ENCODE measurements at regions not wholly inside any gene's neighbourhood (a gene's known extent, or its start where the extent isn't known, plus 50 kb on each side); places are given as distances from the start of the nearest gene placed in this dataset.

- Mint-ChIP-seq H3K36me3 (no peaks in the 10 kb centered on the region), H3K4me3 (no peak overlapping the region), H3K9me3 (peaks cover 0 to 2% (median 0%) of the 10 kb centered on the region in 7 donors), H3K27ac (no peak overlapping the region), H3K27me3 (ENCODE audit: low read depth in 3 of 3) (peaks cover 0 to 2% (median 0%) of the 10 kb centered on the region in 3 donors), H3K4me1 (no peaks in the 10 kb centered on the region)
- Histone ChIP-seq H3K9me3 (replicated peaks in 1 of 2; ENCODE audit: control insufficient read depth in 1 of 2, insufficient read depth in 1 of 2, low read length in 2 of 2) (no peaks in the 10 kb centered on the region), H3K36me3 (replicated peaks in 1 of 2; ENCODE audit: control insufficient read depth in 1 of 2, insufficient read depth in 2 of 2, low read length in 2 of 2) (no peaks in the 10 kb centered on the region), H3K4me2 (replicated peaks; ENCODE audit: extremely low read depth, low read length, poor library complexity, severe bottlenecking) (no peak overlapping the region), H3K9ac (ENCODE audit: insufficient read depth, low read length, poor library complexity, severe bottlenecking) (no peak overlapping the region), H3K4me1 (ENCODE audit: control insufficient read depth in 1 of 2, insufficient read depth in 2 of 2, low read length in 2 of 2) (no peaks in the 10 kb centered on the region), H3K79me2 (ENCODE audit: insufficient read depth, low read length) (no peaks in the 10 kb centered on the region), H3K27ac (ENCODE audit: low read depth in 1 of 2, low read length in 2 of 2) (no peak overlapping the region), H3K27me3 (ENCODE audit: control insufficient read depth in 2 of 2, insufficient read depth in 2 of 2, low read length in 2 of 2) (no peaks in the 10 kb centered on the region), H3K4me3 (replicated peaks in 1 of 3; ENCODE audit: low read depth in 2 of 3, low read length in 3 of 3) (no peak overlapping the region), H4K20me1 (ENCODE audit: insufficient read depth, low read length) (no peaks in the 10 kb centered on the region), H2AFZ (ENCODE audit: insufficient read depth, low read depth, low read length, poor library complexity, severe bottlenecking) (no peak overlapping the region)
- no peak for TF ChIP-seq CTCF (IDR thresholded peaks at IDR 0.05)
- no peak for DNase-seq
- intact Hi-C loops (cut with micrococcal nuclease): no loop called here
- WGBS (ENCODE audit: insufficient coverage): no CpG with 5 or more reads among the region's 6 CpGs
Observed at GRCh38 chr3:101954361-101954760, 105.0 kb downstream of the NFKBIZ start.

- Mint-ChIP-seq H3K36me3 (no peaks in the 10 kb centered on the region), H3K27me3 (ENCODE audit: low read depth in 3 of 3) (peaks cover 0 to 2% (median 0%) of the 10 kb centered on the region in 3 donors), H3K4me1 (no peaks in the 10 kb centered on the region), H3K9me3 (peaks cover 0 to 2% (median 0%) of the 10 kb centered on the region in 7 donors), H3K4me3 (no peak overlapping the region), H3K27ac (no peak overlapping the region)
- Histone ChIP-seq H3K27ac (ENCODE audit: low read depth in 1 of 2, low read length in 2 of 2) (no peak overlapping the region), H3K4me1 (ENCODE audit: control insufficient read depth in 1 of 2, insufficient read depth in 2 of 2, low read length in 2 of 2) (no peaks in the 10 kb centered on the region), H3K4me3 (replicated peaks in 1 of 3; ENCODE audit: low read depth in 2 of 3, low read length in 3 of 3) (no peak overlapping the region), H2AFZ (ENCODE audit: insufficient read depth, low read depth, low read length, poor library complexity, severe bottlenecking) (no peak overlapping the region), H3K79me2 (ENCODE audit: insufficient read depth, low read length) (no peaks in the 10 kb centered on the region), H4K20me1 (ENCODE audit: insufficient read depth, low read length) (no peaks in the 10 kb centered on the region), H3K4me2 (replicated peaks; ENCODE audit: extremely low read depth, low read length, poor library complexity, severe bottlenecking) (no peak overlapping the region), H3K36me3 (replicated peaks in 1 of 2; ENCODE audit: control insufficient read depth in 1 of 2, insufficient read depth in 2 of 2, low read length in 2 of 2) (no peaks in the 10 kb centered on the region), H3K27me3 (ENCODE audit: control insufficient read depth in 2 of 2, insufficient read depth in 2 of 2, low read length in 2 of 2) (no peaks in the 10 kb centered on the region), H3K9ac (ENCODE audit: insufficient read depth, low read length, poor library complexity, severe bottlenecking) (no peak overlapping the region), H3K9me3 (replicated peaks in 1 of 2; ENCODE audit: control insufficient read depth in 1 of 2, insufficient read depth in 1 of 2, low read length in 2 of 2) (no peaks in the 10 kb centered on the region)
- intact Hi-C loops (cut with micrococcal nuclease): no loop called here
- no peak for TF ChIP-seq CTCF (IDR thresholded peaks at IDR 0.05)
- no CpG with 5 or more reads among the region's 3 CpGs for WGBS (ENCODE audit: insufficient coverage)
- no peak for DNase-seq
Observed at GRCh38 chr3:101954936-101955335, 105.6 kb downstream of the NFKBIZ start.
